ENCODE measurements at regions not wholly inside any gene's neighbourhood (a gene's known extent, or its start where the extent isn't known, plus 50 kb on each side); places are given as distances from the start of the nearest gene placed in this dataset.
A peak's percentile ranks its signal among the peaks of the same experiment; 100 is the strongest.

GRCh38 chr5:77569409-77569808 is 69.1 kb downstream of the OTP start:
- no CpG with 5 or more reads among the region's 2 CpGs for WGBS (ENCODE audit: extremely low coverage, insufficient coverage, low lambda C conversion rate)
- H3K56ac ChIP-seq (ENCODE audit: low read length): no peak overlapping the region
- H2BK5ac ChIP-seq (ENCODE audit: low read length): no peak overlapping the region
- no peak overlapping the region for H3K4me2 ChIP-seq (ENCODE audit: low read length)
- no peak overlapping the region for H2BK120ac ChIP-seq (ENCODE audit: low read depth, low read length)
- H3K18ac ChIP-seq (ENCODE audit: low read length): no peak overlapping the region
- no peak overlapping the region for H3K27ac ChIP-seq (ENCODE audit: low read depth, low read length)
- DNase-seq: no peak
- H3K4me3 ChIP-seq (ENCODE audit: low read length): no peak overlapping the region
- H3K23ac ChIP-seq (ENCODE audit: low read length): no peak overlapping the region
- H3K79me1 ChIP-seq (ENCODE audit: low read length): no peaks in the 10 kb centered on the region
- no peaks in the 10 kb centered on the region for H3K4me1 ChIP-seq (ENCODE audit: control insufficient read depth, low read depth, low read length)
- H2AK5ac ChIP-seq (ENCODE audit: low read length): no peak overlapping the region
- H3K36me3 ChIP-seq (ENCODE audit: control insufficient read depth, insufficient read depth, low read length): no peaks in the 10 kb centered on the region
- H2BK15ac ChIP-seq (replicated peaks; ENCODE audit: low read depth): no peak overlapping the region
- H3K4ac ChIP-seq (ENCODE audit: low read depth, low read length): no peak overlapping the region
- H4K5ac ChIP-seq (ENCODE audit: low read length): no peak overlapping the region
- no peak overlapping the region for H4K8ac ChIP-seq (ENCODE audit: low read depth, low read length)
- no peak overlapping the region for H3K9ac ChIP-seq (ENCODE audit: low read length)
- no peaks in the 10 kb centered on the region for H3K79me2 ChIP-seq (ENCODE audit: control insufficient read depth, insufficient read depth, low read length)
- peaks cover 2% of the 10 kb centered on the region for H3K27me3 ChIP-seq (ENCODE audit: insufficient read depth, low read length, poor library complexity)

- Histone ChIP-seq H2AK5ac (ENCODE audit: low read length) (no peak overlapping the region), H3K27ac (ENCODE audit: low read depth, low read length) (no peak overlapping the region), H2BK5ac (ENCODE audit: low read length) (no peak overlapping the region), H3K79me2 (ENCODE audit: control insufficient read depth, insufficient read depth, low read length) (no peaks in the 10 kb centered on the region), H3K9ac (ENCODE audit: low read length) (no peak overlapping the region), H3K4me2 (ENCODE audit: low read length) (no peak overlapping the region), H4K5ac (ENCODE audit: low read length) (no peak overlapping the region), H2BK15ac (replicated peaks; ENCODE audit: low read depth) (no peak overlapping the region), H3K36me3 (ENCODE audit: control insufficient read depth, insufficient read depth, low read length) (no peaks in the 10 kb centered on the region), H4K8ac (ENCODE audit: low read depth, low read length) (no peak overlapping the region), H3K27me3 (ENCODE audit: insufficient read depth, low read length, poor library complexity) (peaks cover 2% of the 10 kb centered on the region), H3K79me1 (ENCODE audit: low read length) (no peaks in the 10 kb centered on the region), H3K4ac (ENCODE audit: low read depth, low read length) (no peak overlapping the region), H3K4me1 (ENCODE audit: control insufficient read depth, low read depth, low read length) (no peaks in the 10 kb centered on the region), H3K18ac (ENCODE audit: low read length) (no peak overlapping the region), H2BK120ac (ENCODE audit: low read depth, low read length) (no peak overlapping the region), H3K4me3 (ENCODE audit: low read length) (no peak overlapping the region), H3K23ac (ENCODE audit: low read length) (no peak overlapping the region), H3K56ac (ENCODE audit: low read length) (no peak overlapping the region)
- WGBS (ENCODE audit: extremely low coverage, insufficient coverage, low lambda C conversion rate): no CpG with 5 or more reads among the region's 3 CpGs
- no peak for DNase-seq
Measured at GRCh38 chr5:77568555-77568954, 70.0 kb downstream of the OTP start.

- H3K27me3 ChIP-seq (ENCODE audit: insufficient read depth, low read length, poor library complexity): peaks cover 2% of the 10 kb centered on the region
- DNase-seq: no peak
Measured at GRCh38 chr5:77568082-77568481, 70.4 kb downstream of the OTP start.

DNA sequence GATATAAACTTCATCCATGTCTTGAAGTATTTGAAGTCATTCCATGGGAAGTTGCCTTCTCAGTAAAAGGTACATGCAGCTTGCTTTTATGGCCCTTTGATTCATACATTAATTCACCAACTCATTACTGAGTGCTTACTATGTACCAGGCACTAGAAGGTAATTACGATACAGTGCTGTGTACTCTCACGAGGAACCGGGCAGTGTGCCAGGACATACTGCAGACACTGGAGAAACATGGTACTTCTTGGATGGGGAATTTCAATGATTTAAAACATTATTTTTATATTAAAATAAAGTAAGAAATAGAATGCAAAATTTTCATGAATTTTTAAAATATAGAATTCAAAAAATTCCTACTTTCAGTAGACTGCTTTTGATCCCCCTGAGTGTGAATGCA is 71.4 kb upstream of the WDR41 start:
- Histone ChIP-seq H3K4me2 (ENCODE audit: low read length) (no peak overlapping the region), H3K36me3 (ENCODE audit: control insufficient read depth, insufficient read depth, low read length) (no peaks in the 10 kb centered on the region), H3K79me1 (ENCODE audit: low read length) (no peaks in the 10 kb centered on the region), H3K79me2 (ENCODE audit: control insufficient read depth, insufficient read depth, low read length) (no peaks in the 10 kb centered on the region), H2BK5ac (ENCODE audit: low read length) (no peak overlapping the region), H2BK15ac (replicated peaks; ENCODE audit: low read depth) (no peak overlapping the region), H3K23ac (ENCODE audit: low read length) (no peak overlapping the region), H3K27me3 (ENCODE audit: insufficient read depth, low read length, poor library complexity) (peaks cover 2% of the 10 kb centered on the region), H3K4ac (ENCODE audit: low read depth, low read length) (no peak overlapping the region), H4K5ac (ENCODE audit: low read length) (no peak overlapping the region), H3K18ac (ENCODE audit: low read length) (no peak overlapping the region), H2AK5ac (ENCODE audit: low read length) (no peak overlapping the region), H3K27ac (ENCODE audit: low read depth, low read length) (no peak overlapping the region), H3K56ac (ENCODE audit: low read length) (no peak overlapping the region), H3K4me3 (ENCODE audit: low read length) (no peak overlapping the region), H2BK120ac (ENCODE audit: low read depth, low read length) (no peak overlapping the region), H4K8ac (ENCODE audit: low read depth, low read length) (no peak overlapping the region), H3K9ac (ENCODE audit: low read length) (no peak overlapping the region), H3K4me1 (ENCODE audit: control insufficient read depth, low read depth, low read length) (no peaks in the 10 kb centered on the region)
- no CpG with 5 or more reads among the region's 3 CpGs for WGBS (ENCODE audit: extremely low coverage, insufficient coverage, low lambda C conversion rate)
- no peak for DNase-seq

More at GRCh38 chr5:77568082-77568481, 70.4 kb downstream of the OTP start:
- no peak overlapping the region for H3K4me2 ChIP-seq (ENCODE audit: low read length)
- H2BK5ac ChIP-seq (ENCODE audit: low read length): no peak overlapping the region
- H2BK120ac ChIP-seq (ENCODE audit: low read depth, low read length): no peak overlapping the region
- H3K4me1 ChIP-seq (ENCODE audit: control insufficient read depth, low read depth, low read length): no peaks in the 10 kb centered on the region
- no peak overlapping the region for H3K9ac ChIP-seq (ENCODE audit: low read length)
- H3K79me1 ChIP-seq (ENCODE audit: low read length): no peaks in the 10 kb centered on the region
- WGBS (ENCODE audit: extremely low coverage, insufficient coverage, low lambda C conversion rate): no CpG with 5 or more reads among the region's 2 CpGs
- H3K27ac ChIP-seq (ENCODE audit: low read depth, low read length): no peak overlapping the region
- H3K4me3 ChIP-seq (ENCODE audit: low read length): no peak overlapping the region
- no peak overlapping the region for H3K18ac ChIP-seq (ENCODE audit: low read length)
- no peak overlapping the region for H3K4ac ChIP-seq (ENCODE audit: low read depth, low read length)
- H4K5ac ChIP-seq (ENCODE audit: low read length): no peak overlapping the region
- no peak overlapping the region for H2AK5ac ChIP-seq (ENCODE audit: low read length)
- no peaks in the 10 kb centered on the region for H3K79me2 ChIP-seq (ENCODE audit: control insufficient read depth, insufficient read depth, low read length)
- H3K56ac ChIP-seq (ENCODE audit: low read length): no peak overlapping the region
- H2BK15ac ChIP-seq (replicated peaks; ENCODE audit: low read depth): no peak overlapping the region
- H4K8ac ChIP-seq (ENCODE audit: low read depth, low read length): no peak overlapping the region
- H3K36me3 ChIP-seq (ENCODE audit: control insufficient read depth, insufficient read depth, low read length): no peaks in the 10 kb centered on the region
- H3K23ac ChIP-seq (ENCODE audit: low read length): no peak overlapping the region

DNA sequence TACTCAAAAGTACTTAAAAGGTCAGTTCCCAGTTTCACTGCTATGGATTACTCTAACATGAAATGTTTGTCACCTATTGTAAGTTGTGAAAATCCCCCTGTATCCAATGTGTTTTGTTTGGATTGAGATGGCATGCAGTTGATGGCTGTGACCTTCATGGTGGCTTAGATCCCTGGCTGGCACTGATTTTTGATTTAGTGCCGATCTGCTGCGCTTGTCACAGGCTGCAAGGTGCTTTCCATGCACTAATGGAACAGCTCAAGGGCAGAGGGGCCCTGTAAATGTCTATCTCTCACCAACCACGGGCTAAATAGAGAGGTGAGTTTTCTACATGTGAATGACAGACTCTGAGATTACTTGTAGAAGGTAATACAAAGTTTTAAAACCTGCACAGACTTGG is 69.8 kb upstream of the WDR41 start:
- no peak overlapping the region for H2BK5ac ChIP-seq (ENCODE audit: low read length)
- no peak overlapping the region for H3K18ac ChIP-seq (ENCODE audit: low read length)
- no peak overlapping the region for H4K8ac ChIP-seq (ENCODE audit: low read depth, low read length)
- H3K4me3 ChIP-seq (ENCODE audit: low read length): no peak overlapping the region
- H3K4ac ChIP-seq (ENCODE audit: low read depth, low read length): no peak overlapping the region
- H3K36me3 ChIP-seq (ENCODE audit: control insufficient read depth, insufficient read depth, low read length): no peaks in the 10 kb centered on the region
- H3K56ac ChIP-seq (ENCODE audit: low read length): no peak overlapping the region
- no CpG with 5 or more reads among the region's 3 CpGs for WGBS (ENCODE audit: extremely low coverage, insufficient coverage, low lambda C conversion rate)
- H2AK5ac ChIP-seq (ENCODE audit: low read length): no peak overlapping the region
- no peak overlapping the region for H3K9ac ChIP-seq (ENCODE audit: low read length)
- no peak for DNase-seq
- no peaks in the 10 kb centered on the region for H3K4me1 ChIP-seq (ENCODE audit: control insufficient read depth, low read depth, low read length)
- H3K4me2 ChIP-seq (ENCODE audit: low read length): no peak overlapping the region
- H3K23ac ChIP-seq (ENCODE audit: low read length): no peak overlapping the region
- no peak overlapping the region for H3K27ac ChIP-seq (ENCODE audit: low read depth, low read length)
- H3K27me3 ChIP-seq (ENCODE audit: insufficient read depth, low read length, poor library complexity): no peaks in the 10 kb centered on the region
- no peaks in the 10 kb centered on the region for H3K79me1 ChIP-seq (ENCODE audit: low read length)
- H4K5ac ChIP-seq (ENCODE audit: low read length): no peak overlapping the region
- no peak overlapping the region for H2BK120ac ChIP-seq (ENCODE audit: low read depth, low read length)
- no peak overlapping the region for H2BK15ac ChIP-seq (replicated peaks; ENCODE audit: low read depth)
- no peaks in the 10 kb centered on the region for H3K79me2 ChIP-seq (ENCODE audit: control insufficient read depth, insufficient read depth, low read length)

GRCh38 chr5:77560677-77561263 is 68.7 kb upstream of the WDR41 start:
- no peak overlapping the region for H2AK5ac ChIP-seq (ENCODE audit: low read length)
- peak; percentile 62 for DNase-seq
- H3K4me2 ChIP-seq (ENCODE audit: low read length): no peak overlapping the region
- H3K79me1 ChIP-seq (ENCODE audit: low read length): no peaks in the 10 kb centered on the region
- H3K27ac ChIP-seq (ENCODE audit: low read depth, low read length): no peak overlapping the region
- no peak overlapping the region for H3K4ac ChIP-seq (ENCODE audit: low read depth, low read length)
- no peak overlapping the region for H4K8ac ChIP-seq (ENCODE audit: low read depth, low read length)
- H2BK120ac ChIP-seq (ENCODE audit: low read depth, low read length): no peak overlapping the region
- no peaks in the 10 kb centered on the region for H3K36me3 ChIP-seq (ENCODE audit: control insufficient read depth, insufficient read depth, low read length)
- H3K27me3 ChIP-seq (ENCODE audit: insufficient read depth, low read length, poor library complexity): no peaks in the 10 kb centered on the region
- no peak overlapping the region for H3K9ac ChIP-seq (ENCODE audit: low read length)
- H3K18ac ChIP-seq (ENCODE audit: low read length): no peak overlapping the region
- no peak overlapping the region for H2BK5ac ChIP-seq (ENCODE audit: low read length)
- no CpG with 5 or more reads among the region's 1 CpG for WGBS (ENCODE audit: extremely low coverage, insufficient coverage, low lambda C conversion rate)
- no peak overlapping the region for H3K4me3 ChIP-seq (ENCODE audit: low read length)
- no peaks in the 10 kb centered on the region for H3K4me1 ChIP-seq (ENCODE audit: control insufficient read depth, low read depth, low read length)
- no peak overlapping the region for H3K56ac ChIP-seq (ENCODE audit: low read length)
- no peak overlapping the region for H4K5ac ChIP-seq (ENCODE audit: low read length)
- no peaks in the 10 kb centered on the region for H3K79me2 ChIP-seq (ENCODE audit: control insufficient read depth, insufficient read depth, low read length)
- H3K23ac ChIP-seq (ENCODE audit: low read length): no peak overlapping the region
- no peak overlapping the region for H2BK15ac ChIP-seq (replicated peaks; ENCODE audit: low read depth)

Measured in mesendoderm (in vitro differentiated cells).